ENCODE measurements at regions not wholly inside any gene's neighbourhood (a gene's known extent, or its start where the extent isn't known, plus 50 kb on each side); places are given as distances from the start of the nearest gene placed in this dataset.
A peak's percentile ranks its signal among the peaks of the same experiment; 100 is the strongest.
"Not testable (repeated sequence)": the region's sequence is repeated elsewhere in the genome, so short reads cannot be mapped to it uniquely, and the experiment has no call there.

- intact Hi-C loops (cut with micrococcal nuclease): no loop called here
- peaks cover 21% of the 10 kb centered on the region for H3K4me1 ChIP-seq (ENCODE audit: control insufficient read depth, insufficient read depth, low read length)
Observed at GRCh38 chr10:11668847-11669610, 57.6 kb upstream of the USP6NL start.

GRCh38 chr10:11667756-11668155 is 56.3 kb upstream of the USP6NL start:
- WGBS (ENCODE audit: insufficient coverage): 35% methylated on average over 4 of the region's 4 CpGs
- Mint-ChIP-seq H3K27me3 (ENCODE audit: low read depth in 2 of 2) (no peaks in the 10 kb centered on the region), H3K36me3 (no peaks in the 10 kb centered on the region), H3K4me1 (peaks cover 1% of the 10 kb centered on the region in 2 donors), H3K27ac (no peak overlapping the region), H3K9me3 (no peaks in the 10 kb centered on the region), H3K4me3 (no peak overlapping the region)
- intact Hi-C loops (cut with micrococcal nuclease): no loop called here
- ATAC-seq (no peak), DNase-seq (no peak)
- Histone ChIP-seq H3K4me1 (ENCODE audit: control insufficient read depth, insufficient read depth, low read length) (peaks cover 16% of the 10 kb centered on the region), H3K27ac (ENCODE audit: low read length) (no peak overlapping the region), H3K36me3 (ENCODE audit: control insufficient read depth, insufficient read depth, low read length) (no peaks in the 10 kb centered on the region), H3K27me3 (ENCODE audit: control insufficient read depth, insufficient read depth, low read length) (no peaks in the 10 kb centered on the region), H3K4me3 (ENCODE audit: low read length) (no peak overlapping the region), H3K9me3 (ENCODE audit: control insufficient read depth, insufficient read depth, low read length) (no peaks in the 10 kb centered on the region)
- no peak for TF ChIP-seq CTCF (IDR thresholded peaks at IDR 0.05)

More at GRCh38 chr10:11668847-11669610, 57.6 kb upstream of the USP6NL start:
- DNase-seq (no peak), ATAC-seq (no peak)
- Mint-ChIP-seq H3K4me1 (peaks cover 0 to 8% of the 10 kb centered on the region in 2 donors), H3K9me3 (no peaks in the 10 kb centered on the region), H3K36me3 (no peaks in the 10 kb centered on the region), H3K27me3 (ENCODE audit: low read depth in 2 of 2) (peaks cover 0 to 6% of the 10 kb centered on the region in 2 donors), H3K4me3 (no peak overlapping the region), H3K27ac (no peak overlapping the region)
- no peaks in the 10 kb centered on the region for H3K36me3 ChIP-seq (ENCODE audit: control insufficient read depth, insufficient read depth, low read length)
- WGBS (ENCODE audit: insufficient coverage): 83% methylated on average over 7 of the region's 9 CpGs
- no peak overlapping the region for H3K4me3 ChIP-seq (ENCODE audit: low read length)
- no peaks in the 10 kb centered on the region for H3K9me3 ChIP-seq (ENCODE audit: control insufficient read depth, insufficient read depth, low read length)
- peak overlapping the region; percentile 22 for H3K27ac ChIP-seq (ENCODE audit: low read length)
- TF ChIP-seq CTCF (IDR thresholded peaks at IDR 0.05): no peak
- H3K27me3 ChIP-seq (ENCODE audit: control insufficient read depth, insufficient read depth, low read length): no peaks in the 10 kb centered on the region

GRCh38 chr10:11663763-11664555 is 52.5 kb upstream of the USP6NL start:
- no peaks in the 10 kb centered on the region for H3K9me3 ChIP-seq (ENCODE audit: control insufficient read depth, insufficient read depth, low read length)
- peaks cover 26% of the 10 kb centered on the region for H3K4me1 ChIP-seq (ENCODE audit: control insufficient read depth, insufficient read depth, low read length)
- WGBS (ENCODE audit: insufficient coverage): 72% methylated on average over 13 of the region's 13 CpGs
- no peaks in the 10 kb centered on the region for H3K36me3 ChIP-seq (ENCODE audit: control insufficient read depth, insufficient read depth, low read length)
- no peak overlapping the region for H3K4me3 ChIP-seq (ENCODE audit: low read length)
- no peak overlapping the region for H3K4me3 Mint-ChIP-seq
- H3K27me3 Mint-ChIP-seq (ENCODE audit: low read depth in 2 of 2): peaks cover 0 to 4% of the 10 kb centered on the region in 2 donors
- no peaks in the 10 kb centered on the region for H3K9me3 Mint-ChIP-seq
- H3K27me3 ChIP-seq (ENCODE audit: control insufficient read depth, insufficient read depth, low read length): no peaks in the 10 kb centered on the region
- intact Hi-C loops (cut with micrococcal nuclease): no loop called here
- no peak for DNase-seq
- H3K36me3 Mint-ChIP-seq: no peaks in the 10 kb centered on the region
- TF ChIP-seq CTCF (IDR thresholded peaks at IDR 0.05): no peak
- no peak overlapping the region for H3K27ac Mint-ChIP-seq
- peak overlapping the region; percentile 22 for H3K27ac ChIP-seq (ENCODE audit: low read length)
- ATAC-seq: peak in 1 of 3 donors; percentile 27
- peaks cover 12 to 18% of the 10 kb centered on the region in 2 donors for H3K4me1 Mint-ChIP-seq

- H3K4me3 ChIP-seq (ENCODE audit: low read length); intact Hi-C loops (cut with micrococcal nuclease); H3K36me3 ChIP-seq (ENCODE audit: control insufficient read depth, insufficient read depth, low read length); H3K9me3 ChIP-seq (ENCODE audit: control insufficient read depth, insufficient read depth, low read length); H3K36me3 Mint-ChIP-seq; H3K4me3 Mint-ChIP-seq; H3K27ac ChIP-seq (ENCODE audit: low read length); DNase-seq; H3K27me3 Mint-ChIP-seq (ENCODE audit: low read depth in 2 of 2); ATAC-seq; H3K9me3 Mint-ChIP-seq; H3K27ac Mint-ChIP-seq; H3K27me3 ChIP-seq (ENCODE audit: control insufficient read depth, insufficient read depth, low read length): not testable (repeated sequence)
- peaks cover 12 to 18% of the 10 kb centered on the region in 2 donors for H3K4me1 Mint-ChIP-seq
- H3K4me1 ChIP-seq (ENCODE audit: control insufficient read depth, insufficient read depth, low read length): peaks cover 19% of the 10 kb centered on the region
- WGBS (ENCODE audit: insufficient coverage): 97% methylated on average over 4 of the region's 5 CpGs
Observed at GRCh38 chr10:11663126-11663515, 51.7 kb upstream of the USP6NL start.

Data from natural killer cell (primary cell).